ENCODE measurements at regions not wholly inside any gene's neighbourhood (a gene's known extent, or its start where the extent isn't known, plus 50 kb on each side); places are given as distances from the start of the nearest gene placed in this dataset.

GRCh38 chr1:87513255-87513654 lies 184.6 kb downstream of the LMO4 start:
- no peaks in the 10 kb centered on the region for H3K27me3 ChIP-seq (ENCODE audit: control insufficient read depth in 1 of 2, insufficient read depth in 2 of 2, low read length in 2 of 2)
- no peak overlapping the region for H3K4me3 ChIP-seq (ENCODE audit: low read depth in 1 of 2, low read length in 2 of 2)
- H3K27ac ChIP-seq (ENCODE audit: low read depth, low read length): no peak overlapping the region
- H3K36me3 ChIP-seq (ENCODE audit: insufficient read depth, low read length): no peaks in the 10 kb centered on the region
- no peak overlapping the region for H3K9ac ChIP-seq (ENCODE audit: low read length)
- H3K9me3 ChIP-seq (ENCODE audit: low read length): no peaks in the 10 kb centered on the region
- no peaks in the 10 kb centered on the region for H3K4me1 ChIP-seq (ENCODE audit: insufficient read depth, low read length)

DNA sequence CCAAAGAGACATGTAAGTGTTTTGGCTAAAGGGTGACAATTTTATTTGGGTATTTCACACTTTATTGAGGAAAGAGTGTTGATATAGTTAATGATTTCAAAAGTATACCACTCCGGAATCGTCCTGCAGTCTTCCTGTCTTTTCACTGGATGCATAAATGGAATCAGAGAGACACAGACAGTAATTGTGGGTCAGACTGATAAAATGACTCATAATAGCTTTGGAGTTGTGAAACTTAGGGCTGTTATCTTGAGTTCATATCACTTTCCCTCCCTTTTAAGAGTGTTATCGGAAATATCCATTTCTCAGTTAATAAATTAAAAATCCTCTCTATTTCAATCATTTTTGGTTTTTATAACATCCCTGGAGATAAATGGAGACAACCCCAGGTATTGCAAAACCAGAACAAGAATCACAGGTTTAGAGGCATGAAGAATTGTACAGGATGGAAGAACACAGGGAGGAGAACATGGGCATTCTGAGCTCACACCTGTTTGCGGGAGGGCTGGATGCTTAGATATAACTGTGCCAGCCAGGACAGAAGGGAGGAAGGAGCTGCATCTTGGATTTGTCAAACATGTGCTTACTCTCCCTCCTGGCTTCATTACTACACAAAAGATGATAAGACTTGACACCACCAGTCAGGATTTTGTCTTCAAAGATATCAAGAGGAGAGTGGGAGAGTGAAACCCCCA lies 185.4 kb downstream of the LMO4 start:
- H3K36me3 ChIP-seq (ENCODE audit: insufficient read depth, low read length): no peaks in the 10 kb centered on the region
- H3K27me3 ChIP-seq (ENCODE audit: control insufficient read depth in 1 of 2, insufficient read depth in 2 of 2, low read length in 2 of 2): no peaks in the 10 kb centered on the region
- H3K4me1 ChIP-seq (ENCODE audit: insufficient read depth, low read length): no peaks in the 10 kb centered on the region
- H3K9ac ChIP-seq (ENCODE audit: low read length): no peak overlapping the region
- H3K9me3 ChIP-seq (ENCODE audit: low read length): no peaks in the 10 kb centered on the region
- H3K27ac ChIP-seq (ENCODE audit: low read depth, low read length): no peak overlapping the region
- no peak overlapping the region for H3K4me3 ChIP-seq (ENCODE audit: low read depth in 1 of 2, low read length in 2 of 2)

GRCh38 chr1:87515781-87516180 lies 187.1 kb downstream of the LMO4 start:
- no peak overlapping the region for H3K9ac ChIP-seq (ENCODE audit: low read length)
- no peaks in the 10 kb centered on the region for H3K36me3 ChIP-seq (ENCODE audit: insufficient read depth, low read length)
- H3K27ac ChIP-seq (ENCODE audit: low read depth, low read length): no peak overlapping the region
- H3K4me3 ChIP-seq (ENCODE audit: low read depth in 1 of 2, low read length in 2 of 2): no peak overlapping the region
- no peaks in the 10 kb centered on the region for H3K4me1 ChIP-seq (ENCODE audit: insufficient read depth, low read length)
- H3K9me3 ChIP-seq (ENCODE audit: low read length): no peaks in the 10 kb centered on the region
- no peaks in the 10 kb centered on the region for H3K27me3 ChIP-seq (ENCODE audit: control insufficient read depth in 1 of 2, insufficient read depth in 2 of 2, low read length in 2 of 2)

- Histone ChIP-seq H3K36me3 (ENCODE audit: insufficient read depth, low read length) (no peaks in the 10 kb centered on the region), H3K9me3 (ENCODE audit: low read length) (no peaks in the 10 kb centered on the region), H3K4me3 (ENCODE audit: low read depth in 1 of 2, low read length in 2 of 2) (no peak overlapping the region), H3K27ac (ENCODE audit: low read depth, low read length) (no peak overlapping the region), H3K27me3 (ENCODE audit: control insufficient read depth in 1 of 2, insufficient read depth in 2 of 2, low read length in 2 of 2) (no peaks in the 10 kb centered on the region), H3K4me1 (ENCODE audit: insufficient read depth, low read length) (peaks cover 12% of the 10 kb centered on the region), H3K9ac (ENCODE audit: low read length) (no peak overlapping the region)
Observed at GRCh38 chr1:87518794-87519193, 190.1 kb downstream of the LMO4 start.

GRCh38 chr1:87521452-87521851 lies 192.8 kb downstream of the LMO4 start:
- Histone ChIP-seq H3K27ac (ENCODE audit: low read depth, low read length) (no peak overlapping the region), H3K9ac (ENCODE audit: low read length) (no peak overlapping the region), H3K36me3 (ENCODE audit: insufficient read depth, low read length) (no peaks in the 10 kb centered on the region), H3K4me3 (ENCODE audit: low read depth in 1 of 2, low read length in 2 of 2) (no peak overlapping the region), H3K27me3 (ENCODE audit: control insufficient read depth in 1 of 2, insufficient read depth in 2 of 2, low read length in 2 of 2) (no peaks in the 10 kb centered on the region), H3K9me3 (ENCODE audit: low read length) (no peaks in the 10 kb centered on the region), H3K4me1 (ENCODE audit: insufficient read depth, low read length) (peaks cover 23% of the 10 kb centered on the region)

DNA sequence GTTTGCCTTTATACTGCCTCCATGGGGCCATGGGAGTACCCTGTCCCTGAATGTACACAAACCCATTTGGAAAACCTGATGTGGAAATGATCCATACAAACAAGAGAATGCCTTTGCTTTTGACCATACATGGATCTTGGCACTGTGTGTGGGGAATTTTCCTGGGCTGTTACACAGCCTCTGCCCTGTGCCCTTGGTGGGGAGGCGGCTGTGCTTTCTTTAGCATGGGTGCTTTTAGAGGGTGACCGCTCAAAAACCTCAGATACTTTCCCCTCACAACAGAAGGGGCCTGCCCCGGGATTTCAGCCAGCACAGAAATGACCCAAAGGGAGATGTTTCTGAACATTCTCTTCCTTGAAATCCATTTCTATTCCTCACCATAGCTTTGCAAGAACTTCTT lies 194.8 kb downstream of the LMO4 start:
- H3K36me3 ChIP-seq (ENCODE audit: insufficient read depth, low read length): no peaks in the 10 kb centered on the region
- H3K9ac ChIP-seq (ENCODE audit: low read length): no peak overlapping the region
- no peaks in the 10 kb centered on the region for H3K27me3 ChIP-seq (ENCODE audit: control insufficient read depth in 1 of 2, insufficient read depth in 2 of 2, low read length in 2 of 2)
- peaks cover 23% of the 10 kb centered on the region for H3K4me1 ChIP-seq (ENCODE audit: insufficient read depth, low read length)
- H3K27ac ChIP-seq (ENCODE audit: low read depth, low read length): no peak overlapping the region
- no peaks in the 10 kb centered on the region for H3K9me3 ChIP-seq (ENCODE audit: low read length)
- no peak overlapping the region for H3K4me3 ChIP-seq (ENCODE audit: low read depth in 1 of 2, low read length in 2 of 2)

- H3K27ac ChIP-seq (ENCODE audit: low read depth, low read length): peak overlapping the region; percentile 4
- no peaks in the 10 kb centered on the region for H3K27me3 ChIP-seq (ENCODE audit: control insufficient read depth in 1 of 2, insufficient read depth in 2 of 2, low read length in 2 of 2)
- no peaks in the 10 kb centered on the region for H3K9me3 ChIP-seq (ENCODE audit: low read length)
- peaks cover 23% of the 10 kb centered on the region for H3K4me1 ChIP-seq (ENCODE audit: insufficient read depth, low read length)
- no peak overlapping the region for H3K9ac ChIP-seq (ENCODE audit: low read length)
- no peak overlapping the region for H3K4me3 ChIP-seq (ENCODE audit: low read depth in 1 of 2, low read length in 2 of 2)
- H3K36me3 ChIP-seq (ENCODE audit: insufficient read depth, low read length): no peaks in the 10 kb centered on the region
Observed at GRCh38 chr1:87524021-87524754, 195.5 kb downstream of the LMO4 start.

DNA sequence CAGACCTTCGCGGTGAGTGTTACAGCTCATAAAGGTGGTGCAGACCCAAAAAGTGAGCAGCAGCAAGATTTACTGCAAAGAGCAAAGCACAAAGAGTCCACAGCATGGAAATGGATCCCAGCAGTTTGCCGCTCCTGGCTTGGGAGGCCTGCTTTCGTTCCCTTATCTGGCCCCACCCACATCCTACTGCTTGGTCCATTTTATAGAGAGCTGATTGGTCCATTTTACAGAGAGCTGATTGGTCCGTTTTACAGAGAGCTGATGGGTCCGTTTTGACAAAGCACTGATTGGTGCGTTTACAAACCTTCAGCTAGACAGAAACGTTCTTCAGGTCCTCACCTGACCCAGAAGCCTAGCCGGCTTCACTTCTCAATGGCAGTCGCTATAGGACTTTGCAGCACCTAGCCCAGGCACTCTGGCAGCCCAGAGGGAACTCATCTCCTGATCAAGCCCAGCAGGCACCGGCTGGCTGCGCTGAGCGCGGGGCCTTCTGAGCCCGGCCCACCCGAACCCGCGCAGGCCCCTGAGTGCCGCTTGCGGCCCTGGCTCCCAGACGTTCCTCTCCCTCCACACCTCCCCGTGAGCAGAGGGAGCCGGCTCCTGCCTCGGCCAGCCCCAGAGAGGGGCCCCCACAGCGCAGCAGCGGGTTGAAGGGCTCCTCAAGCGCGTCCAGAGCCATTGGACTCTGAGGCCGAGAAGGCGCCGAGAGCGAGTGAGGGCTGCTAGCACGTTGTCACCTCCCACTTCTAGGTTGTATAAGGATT lies 200.3 kb downstream of the LMO4 start:
- no peak overlapping the region for H3K27ac ChIP-seq (ENCODE audit: low read depth, low read length)
- H3K4me3 ChIP-seq (ENCODE audit: low read depth in 1 of 2, low read length in 2 of 2): no peak overlapping the region
- no peaks in the 10 kb centered on the region for H3K27me3 ChIP-seq (ENCODE audit: control insufficient read depth in 1 of 2, insufficient read depth in 2 of 2, low read length in 2 of 2)
- H3K9me3 ChIP-seq (ENCODE audit: low read length): no peaks in the 10 kb centered on the region
- peaks cover 10% of the 10 kb centered on the region for H3K4me1 ChIP-seq (ENCODE audit: insufficient read depth, low read length)
- H3K36me3 ChIP-seq (ENCODE audit: insufficient read depth, low read length): no peaks in the 10 kb centered on the region
- no peak overlapping the region for H3K9ac ChIP-seq (ENCODE audit: low read length)

DNA sequence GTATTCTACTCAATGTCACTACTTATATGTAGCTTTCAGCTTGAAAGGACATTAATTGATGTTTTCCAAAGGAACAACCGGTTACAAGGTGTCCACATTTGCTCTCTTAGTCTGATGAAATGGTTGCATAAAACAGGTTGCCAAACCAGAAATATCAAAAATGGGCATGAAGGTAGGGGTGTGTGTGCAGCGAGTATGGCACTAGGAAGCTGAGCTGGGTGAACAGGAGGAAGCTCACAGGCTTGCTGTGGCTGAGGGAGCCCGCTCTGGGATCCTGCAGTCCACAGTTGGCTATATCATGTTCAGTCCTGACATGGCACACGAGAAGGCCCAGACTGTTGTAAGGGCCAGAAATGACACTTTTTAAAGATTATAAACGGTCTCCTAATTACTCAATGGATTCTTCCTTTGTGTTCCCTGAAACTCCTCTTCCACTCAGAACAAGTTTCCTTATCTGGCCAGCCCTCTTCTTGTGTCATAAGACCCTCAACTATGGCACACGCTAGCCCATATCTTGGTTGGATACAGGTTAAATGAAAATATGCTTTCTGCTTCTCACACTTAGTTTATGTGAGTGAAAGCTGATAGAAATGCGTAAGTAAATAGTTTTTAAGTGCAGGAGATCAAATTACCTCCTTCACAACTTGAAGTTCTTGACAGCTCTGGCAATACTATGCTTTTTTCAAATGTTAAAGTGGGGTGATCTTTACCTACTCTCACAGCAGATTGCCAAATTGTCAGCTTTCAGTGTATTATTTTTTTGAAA lies 201.5 kb downstream of the LMO4 start:
- no peaks in the 10 kb centered on the region for H3K27me3 ChIP-seq (ENCODE audit: control insufficient read depth in 1 of 2, insufficient read depth in 2 of 2, low read length in 2 of 2)
- H3K9ac ChIP-seq (ENCODE audit: low read length): no peak overlapping the region
- H3K36me3 ChIP-seq (ENCODE audit: insufficient read depth, low read length): no peaks in the 10 kb centered on the region
- no peak overlapping the region for H3K27ac ChIP-seq (ENCODE audit: low read depth, low read length)
- H3K4me3 ChIP-seq (ENCODE audit: low read depth in 1 of 2, low read length in 2 of 2): no peak overlapping the region
- no peaks in the 10 kb centered on the region for H3K9me3 ChIP-seq (ENCODE audit: low read length)
- H3K4me1 ChIP-seq (ENCODE audit: insufficient read depth, low read length): peaks cover 2% of the 10 kb centered on the region

- Histone ChIP-seq H3K4me3 (ENCODE audit: low read depth in 1 of 2, low read length in 2 of 2) (no peak overlapping the region), H3K27me3 (ENCODE audit: control insufficient read depth in 1 of 2, insufficient read depth in 2 of 2, low read length in 2 of 2) (no peaks in the 10 kb centered on the region), H3K4me1 (ENCODE audit: insufficient read depth, low read length) (peaks cover 7% of the 10 kb centered on the region), H3K36me3 (ENCODE audit: insufficient read depth, low read length) (no peaks in the 10 kb centered on the region), H3K27ac (ENCODE audit: low read depth, low read length) (peak overlapping the region; percentile 24), H3K9ac (ENCODE audit: low read length) (no peak overlapping the region), H3K9me3 (ENCODE audit: low read length) (no peaks in the 10 kb centered on the region)
Observed at GRCh38 chr1:87535551-87535950, 206.9 kb downstream of the LMO4 start.

DNA sequence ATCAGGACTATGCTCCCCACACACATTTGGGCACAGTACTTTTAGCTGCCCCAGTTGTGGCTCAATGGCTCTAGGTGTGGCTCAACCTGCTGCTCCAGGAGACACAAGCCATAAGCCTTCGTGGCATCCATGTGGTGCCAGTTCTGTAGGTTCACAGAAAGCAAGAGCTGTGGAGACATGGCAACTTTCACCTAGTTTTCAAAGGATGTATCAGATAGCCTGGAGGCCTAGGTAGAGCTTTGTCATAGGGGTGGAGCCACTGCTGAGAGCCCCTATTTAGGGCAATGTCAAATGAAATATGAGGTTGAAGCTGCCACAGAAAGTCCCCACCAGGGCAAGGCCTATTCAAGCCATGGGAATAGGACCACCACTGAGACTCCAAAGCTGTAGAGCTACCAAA lies 210.5 kb downstream of the LMO4 start:
- H3K4me1 ChIP-seq (ENCODE audit: insufficient read depth, low read length): peaks cover 7% of the 10 kb centered on the region
- H3K27ac ChIP-seq (ENCODE audit: low read depth, low read length): no peak overlapping the region
- H3K9me3 ChIP-seq (ENCODE audit: low read length): no peaks in the 10 kb centered on the region
- no peaks in the 10 kb centered on the region for H3K27me3 ChIP-seq (ENCODE audit: control insufficient read depth in 1 of 2, insufficient read depth in 2 of 2, low read length in 2 of 2)
- H3K36me3 ChIP-seq (ENCODE audit: insufficient read depth, low read length): no peaks in the 10 kb centered on the region
- H3K4me3 ChIP-seq (ENCODE audit: low read depth in 1 of 2, low read length in 2 of 2): no peak overlapping the region
- H3K9ac ChIP-seq (ENCODE audit: low read length): no peak overlapping the region

Measured in muscle layer of colon (tissue), 2 donors.